ENCODE measurements at regions not wholly inside any gene's neighbourhood (a gene's known extent, or its start where the extent isn't known, plus 50 kb on each side); places are given as distances from the start of the nearest gene placed in this dataset.
"Not testable (repeated sequence)": the region's sequence is repeated elsewhere in the genome, so short reads cannot be mapped to it uniquely, and the experiment has no call there.

GRCh38 chr2:67880291-67880761 lies 182.5 kb downstream of the C1D start:
- no peak for DNase-seq

- no peak for DNase-seq
Observed at GRCh38 chr2:67881816-67882215, 181.0 kb downstream of the C1D start.

GRCh38 chr2:67883316-67884087 lies 179.3 kb downstream of the C1D start:
- no peak for DNase-seq

DNA sequence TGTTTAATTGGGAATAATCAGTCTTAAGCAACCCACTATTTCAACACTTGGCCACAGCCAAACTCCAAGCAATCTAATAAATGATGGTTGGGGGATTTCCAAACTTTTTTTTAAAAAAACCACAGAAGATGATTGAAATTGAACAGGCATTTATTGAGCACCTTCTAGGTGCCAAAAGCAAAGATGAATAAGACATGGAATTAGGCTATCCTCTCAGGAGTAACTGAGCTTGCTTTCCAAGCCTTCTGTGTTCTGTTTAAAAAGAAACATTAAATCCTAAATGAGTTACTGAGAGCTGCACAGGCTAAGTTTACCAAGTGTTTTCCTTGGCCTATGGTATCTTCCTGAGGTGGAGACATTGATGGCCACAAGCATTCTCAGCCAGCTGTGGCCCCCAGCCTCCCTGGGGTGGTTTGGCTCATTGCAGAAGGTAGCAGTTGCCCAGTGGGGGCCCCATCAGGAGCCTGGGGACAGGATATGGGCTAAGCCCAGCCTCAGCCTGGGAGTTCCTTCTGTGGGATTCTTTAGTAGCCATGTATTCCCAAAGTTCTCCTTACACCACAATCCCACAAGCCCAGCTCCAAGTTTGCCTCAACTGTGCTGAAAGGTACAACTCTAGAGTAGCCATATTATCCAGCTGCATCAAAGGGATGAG lies 174.3 kb downstream of the C1D start:
- DNase-seq = no peak

- no peak for DNase-seq
Observed at GRCh38 chr2:67889056-67889455, 173.7 kb downstream of the C1D start.

- DNase-seq = no peak
Observed at GRCh38 chr2:67891642-67892041, 171.2 kb downstream of the C1D start.

DNA sequence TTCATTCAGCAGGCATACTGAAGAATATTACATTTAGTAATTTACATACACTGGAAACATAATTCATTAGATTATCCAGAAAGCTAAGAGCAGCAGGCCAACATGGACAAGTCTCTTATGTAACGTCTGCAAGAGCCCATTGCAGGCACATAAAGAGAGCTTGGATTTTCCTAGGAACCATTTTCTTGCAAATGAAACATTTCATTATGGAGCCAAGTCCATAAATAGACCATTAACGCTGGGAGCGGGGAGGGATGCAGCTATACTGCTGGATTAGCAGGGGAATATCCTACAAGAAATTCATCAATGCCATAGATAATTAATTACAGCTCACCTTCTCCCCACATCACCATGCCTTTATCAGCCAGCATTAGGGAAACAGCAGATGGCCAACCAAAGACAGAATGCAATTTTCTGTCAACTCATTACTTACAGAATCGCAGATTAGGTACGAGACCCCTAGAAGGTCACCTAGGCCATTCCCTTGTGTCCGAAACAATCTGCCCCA lies 170.4 kb downstream of the C1D start:
- no peak for DNase-seq

- no peak for DNase-seq
Observed at GRCh38 chr2:67895227-67895941, 167.4 kb downstream of the C1D start.

GRCh38 chr2:67896076-67896475 lies 166.7 kb downstream of the C1D start:
- DNase-seq = no peak

DNA sequence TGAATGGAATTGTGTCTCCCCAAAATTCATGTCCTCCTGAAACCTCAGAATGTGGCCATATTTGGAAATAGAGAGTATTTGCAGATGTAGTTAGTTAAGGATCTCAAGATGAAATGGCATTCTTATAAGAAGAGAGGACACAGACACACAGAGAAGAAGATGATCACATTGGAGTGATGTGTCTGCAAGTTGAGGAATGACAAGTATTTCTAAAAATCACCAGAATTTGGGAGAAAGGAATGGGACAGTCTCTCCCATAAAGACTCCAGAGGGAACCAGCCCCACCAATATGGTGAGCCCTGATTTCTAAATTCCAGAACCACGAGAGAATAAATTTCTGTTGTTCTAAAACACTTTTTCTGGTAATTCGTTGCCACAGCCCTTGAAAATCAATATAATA lies 166.3 kb downstream of the C1D start:
- DNase-seq = no peak

DNA sequence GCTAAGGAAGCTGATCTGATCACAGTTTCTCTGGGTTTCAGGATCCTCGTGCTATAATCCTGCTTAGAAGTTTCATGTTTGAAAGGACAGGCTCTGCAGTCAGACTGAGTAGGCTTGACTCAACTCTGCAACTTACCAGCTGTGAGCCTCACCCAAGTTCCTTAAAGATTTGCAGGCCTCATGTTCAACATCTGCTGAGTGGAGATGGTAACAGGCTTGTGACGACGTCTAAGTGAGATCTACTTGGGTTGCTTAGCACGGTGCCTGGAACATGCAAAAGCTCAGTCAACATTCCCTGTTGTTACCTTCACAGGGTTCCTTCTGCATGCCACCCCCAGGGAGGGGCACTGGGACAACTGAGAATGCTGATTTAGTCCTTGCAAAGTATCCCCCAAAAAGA lies 164.2 kb downstream of the C1D start:
- no peak for DNase-seq

DNA sequence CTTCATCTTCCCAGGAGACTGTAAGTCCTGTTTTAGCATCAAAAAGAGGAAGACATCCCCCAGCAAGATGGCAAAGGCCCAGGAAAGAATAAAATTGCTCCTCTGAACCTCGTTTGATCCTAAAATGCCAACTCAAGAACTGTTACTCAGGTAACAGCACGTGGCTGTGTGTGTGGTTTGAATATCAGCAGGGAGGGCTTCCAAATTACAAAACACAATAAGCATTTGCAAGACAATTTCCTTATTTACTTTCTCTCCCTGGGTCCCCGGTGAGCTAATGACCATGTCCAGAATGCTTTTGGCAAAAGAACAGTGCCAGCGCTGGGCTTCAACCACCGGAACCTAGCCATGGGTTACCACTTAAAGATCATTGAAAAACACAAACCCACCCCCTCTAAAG lies 163.6 kb downstream of the C1D start:
- no peak for DNase-seq

GRCh38 chr2:67900826-67901225 lies 162.0 kb downstream of the C1D start:
- no peak for DNase-seq

DNA sequence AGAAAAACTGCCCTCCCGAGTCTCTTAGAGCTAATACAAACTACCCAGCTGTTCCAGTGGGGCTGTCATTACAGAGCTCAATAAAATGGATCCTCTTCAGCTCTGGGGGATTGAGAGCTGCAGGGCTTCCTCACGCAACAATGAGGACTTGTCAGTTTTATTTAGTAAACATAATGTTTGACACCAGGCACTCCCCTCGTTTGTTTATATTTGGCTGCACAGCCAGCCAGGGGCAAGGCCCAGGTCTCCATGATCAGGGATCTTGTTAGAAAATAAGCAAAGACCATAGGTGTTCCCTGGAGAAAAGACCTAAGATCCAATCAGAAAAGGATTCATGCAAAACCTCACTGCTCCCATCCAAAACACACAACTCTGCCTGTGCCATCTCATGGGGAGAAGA lies 158.2 kb downstream of the C1D start:
- DNase-seq = no peak

GRCh38 chr2:67904966-67905365 lies 157.8 kb downstream of the C1D start:
- DNase-seq = no peak

DNA sequence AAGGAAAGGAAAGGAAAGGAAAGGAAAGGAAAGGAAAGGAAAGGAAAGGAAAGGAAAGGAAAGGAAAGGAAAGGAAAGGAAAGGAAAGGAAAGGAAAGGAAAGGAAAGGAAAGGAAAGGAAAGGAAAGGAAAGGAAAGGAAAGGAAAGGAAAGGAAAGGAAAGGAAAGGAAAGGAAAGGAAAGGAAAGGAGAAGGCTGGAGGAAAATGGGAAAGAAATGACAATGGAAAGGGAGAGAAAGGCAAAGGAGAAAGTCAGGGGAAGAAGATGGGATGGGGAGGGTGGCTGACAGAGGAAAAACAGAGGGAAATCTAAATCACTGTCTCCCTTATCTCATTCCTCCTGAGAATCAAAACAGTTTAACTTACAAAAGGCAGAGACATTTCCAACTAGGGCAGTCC lies 156.3 kb downstream of the C1D start:
- DNase-seq = not testable (repeated sequence)

GRCh38 chr2:67917332-67918054 lies 145.3 kb downstream of the C1D start:
- no peak for DNase-seq

- DNase-seq = no peak
Observed at GRCh38 chr2:67918471-67918870, 144.3 kb downstream of the C1D start.

DNA sequence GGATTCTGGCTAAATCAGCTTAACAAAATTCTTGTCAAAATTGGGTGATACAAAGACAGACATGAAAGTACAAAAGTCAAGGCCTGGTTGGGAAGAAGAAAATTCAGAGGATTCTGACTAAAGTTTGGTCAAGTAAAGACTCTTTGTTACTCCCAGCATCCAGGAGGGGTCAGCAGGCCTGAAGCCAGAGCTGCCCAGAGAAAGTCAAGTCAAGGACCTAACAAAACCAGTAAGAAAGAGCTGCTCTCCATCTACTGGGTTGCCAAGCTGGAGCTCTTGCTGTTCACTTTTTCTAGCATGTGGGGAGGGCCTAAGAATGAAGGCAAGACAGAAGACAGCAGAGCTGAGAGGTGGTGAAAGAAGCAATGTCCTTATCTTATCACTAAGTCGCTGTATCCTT lies 143.3 kb downstream of the C1D start:
- DNase-seq = no peak

DNA sequence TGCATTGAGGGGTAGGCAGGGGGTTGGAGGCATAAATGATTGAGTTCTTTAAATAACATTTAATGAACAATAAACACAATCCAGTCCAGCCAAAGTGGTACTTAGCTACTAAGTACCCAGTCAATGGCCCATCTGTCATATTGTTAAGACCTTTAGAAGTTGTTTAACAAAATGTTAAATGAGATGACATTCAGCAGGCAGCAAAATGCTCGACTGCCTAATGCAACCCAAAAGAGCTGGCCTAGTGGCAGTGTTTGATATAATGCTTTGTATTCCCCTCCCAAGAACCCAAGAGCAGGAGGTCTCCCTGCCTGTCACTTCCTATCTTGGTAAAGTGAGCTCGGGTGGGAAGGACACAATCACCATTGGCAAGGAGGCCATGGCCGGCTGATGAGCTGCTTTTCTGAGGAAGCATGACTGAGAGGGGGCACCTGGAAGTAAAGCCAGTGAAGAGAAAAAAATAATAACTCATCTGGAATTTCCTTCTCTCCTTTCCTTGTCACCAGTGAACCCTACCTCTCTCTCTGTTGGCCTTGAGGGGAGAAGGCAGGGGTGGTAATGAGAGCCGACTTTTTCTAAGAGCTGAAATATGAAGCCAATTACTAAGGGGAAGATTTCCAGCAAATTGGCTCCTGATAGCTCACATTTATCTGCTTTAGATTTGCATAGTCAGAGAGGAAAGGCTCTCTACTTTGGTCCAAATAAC lies 140.6 kb downstream of the C1D start:
- DNase-seq = no peak

DNA sequence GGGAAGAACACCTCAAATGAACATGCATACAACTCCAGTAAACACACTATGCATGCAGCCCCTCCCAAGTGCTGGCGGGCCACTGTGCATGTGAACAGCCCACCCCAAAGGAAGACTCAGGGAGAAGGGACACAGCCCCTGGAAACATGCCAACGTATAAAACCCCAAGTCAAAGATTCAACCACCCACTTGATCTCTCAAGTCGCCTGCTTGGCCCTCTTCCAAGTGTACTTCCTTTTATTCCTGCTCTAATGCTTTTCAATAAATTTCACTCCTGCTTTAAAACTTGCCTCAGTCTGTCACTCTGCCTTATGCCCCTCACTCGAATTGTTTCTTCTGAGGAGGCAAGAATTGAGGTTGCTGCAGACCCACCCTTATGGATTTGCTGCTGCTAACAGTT lies 139.1 kb downstream of the C1D start:
- DNase-seq = no peak

DNA sequence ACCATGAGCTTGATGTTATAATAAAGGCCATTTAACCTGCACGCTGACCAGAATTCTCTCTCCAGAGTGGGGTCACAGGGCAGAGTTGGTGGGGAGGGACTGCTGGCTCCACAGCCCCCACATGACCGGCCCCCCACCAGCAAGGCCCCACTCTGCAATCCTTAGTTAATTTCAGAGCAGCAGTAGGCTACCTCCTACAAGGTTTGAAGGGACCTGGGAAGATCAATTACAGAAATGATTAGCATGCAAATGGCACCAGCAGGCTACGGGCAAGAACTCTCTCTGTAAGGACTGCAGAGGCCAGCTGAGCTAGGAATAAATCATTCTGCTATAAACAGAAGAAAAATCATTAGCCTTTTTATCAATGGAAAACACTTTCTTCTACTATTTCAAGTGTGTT lies 135.3 kb downstream of the C1D start:
- DNase-seq = no peak

Measured in stimulated activated naive CD4-positive, alpha-beta T cell (primary cell).